ENCODE measurements at regions not wholly inside any gene's neighbourhood (a gene's known extent, or its start where the extent isn't known, plus 50 kb on each side); places are given as distances from the start of the nearest gene placed in this dataset.

GRCh38 chr4:12296366-12296765, 867.7 kb upstream of the HS3ST1 start:
- TF ChIP-seq CTCF (IDR thresholded peaks at IDR 0.05) (no peak), POLR2A (IDR thresholded peaks at IDR 0.05) (no peak)

All from heart left ventricle (tissue), 13 donors.